Skeletal muscle satellite cell (primary cell): ENCODE measurements at regions not wholly inside any gene's neighbourhood (a gene's known extent, or its start where the extent isn't known, plus 50 kb on each side); places are given as distances from the start of the nearest gene placed in this dataset.

ENCODE experiments used
- H3K27me3 ChIP-seq: 2 replicates; pipeline ENCODE4 v1.7.0; 2013; ENCODE audit warnings: low read length; ENCODE audit not compliant: control insufficient read depth, insufficient read depth
- H3K36me3 ChIP-seq: 2 replicates; pipeline ENCODE4 v1.7.0; 2013; ENCODE audit warnings: mild to moderate bottlenecking, control low read depth, low read length; ENCODE audit not compliant: insufficient read depth
- H3K4me1 ChIP-seq: 2 replicates; pipeline ENCODE4 v1.7.0; 2013; ENCODE audit warnings: low read length; ENCODE audit not compliant: control insufficient read depth, insufficient read depth
- H3K4me2 ChIP-seq: 2 replicates; pipeline ENCODE4 v1.7.0; 2013; ENCODE audit warnings: mild to moderate bottlenecking, low read length
- H3K4me3 ChIP-seq: 2 replicates; pipeline ENCODE4 v1.7.0; 2013; ENCODE audit warnings: low read length
- H3K9ac ChIP-seq: 2 replicates; pipeline ENCODE4 v1.7.0; 2013; ENCODE audit warnings: mild to moderate bottlenecking, low read depth, low read length, moderate library complexity
- H3K9me3 ChIP-seq: replicated peaks from 2 replicates; pipeline ENCODE4 v1.7.0; 2013; ENCODE audit warnings: mild to moderate bottlenecking, control low read depth, low read length

GRCh38 chr7:41459623-41460261 is 243.1 kb downstream of the INHBA start:
- H3K9me3 ChIP-seq = no peaks in the 10 kb centered on the region
- H3K36me3 ChIP-seq = no peaks in the 10 kb centered on the region
- H3K4me3 ChIP-seq = no peak overlapping the region
- H3K27me3 ChIP-seq = no peaks in the 10 kb centered on the region
- no peaks in the 10 kb centered on the region for H3K4me1 ChIP-seq
- H3K4me2 ChIP-seq = no peak overlapping the region
- no peak overlapping the region for H3K9ac ChIP-seq

DNA sequence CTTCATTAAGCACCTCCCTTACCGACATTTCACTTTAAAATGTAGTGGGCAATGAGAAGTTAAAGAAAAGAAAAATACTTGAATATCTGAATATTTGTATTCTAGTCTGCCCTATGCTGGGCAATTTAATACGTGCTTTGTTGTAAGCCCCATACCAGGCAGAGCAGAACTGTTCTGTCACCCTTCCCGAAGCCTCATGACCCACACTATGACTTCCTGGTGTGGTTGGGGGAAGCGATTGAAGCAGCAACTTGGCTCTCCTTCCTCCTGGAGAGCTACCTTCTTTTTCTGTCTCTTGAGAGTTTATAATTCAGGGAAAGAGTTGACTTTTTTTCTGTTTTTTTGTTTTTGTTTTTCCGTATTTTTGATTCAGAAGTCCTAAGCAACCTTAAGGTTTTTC is 243.7 kb downstream of the INHBA start:
- H3K4me2 ChIP-seq = no peak overlapping the region
- no peak overlapping the region for H3K9ac ChIP-seq
- H3K9me3 ChIP-seq = no peaks in the 10 kb centered on the region
- H3K36me3 ChIP-seq = no peaks in the 10 kb centered on the region
- no peaks in the 10 kb centered on the region for H3K4me1 ChIP-seq
- no peak overlapping the region for H3K4me3 ChIP-seq
- H3K27me3 ChIP-seq = no peaks in the 10 kb centered on the region

GRCh38 chr7:41457832-41458437 is 245.0 kb downstream of the INHBA start:
- Histone ChIP-seq H3K27me3 (no peaks in the 10 kb centered on the region), H3K9ac (no peak overlapping the region), H3K4me3 (no peak overlapping the region), H3K36me3 (no peaks in the 10 kb centered on the region), H3K4me2 (no peak overlapping the region), H3K9me3 (no peaks in the 10 kb centered on the region), H3K4me1 (no peaks in the 10 kb centered on the region)

- H3K9me3 ChIP-seq = no peaks in the 10 kb centered on the region
- H3K27me3 ChIP-seq = no peaks in the 10 kb centered on the region
- H3K9ac ChIP-seq = no peak overlapping the region
- no peak overlapping the region for H3K4me2 ChIP-seq
- H3K36me3 ChIP-seq = no peaks in the 10 kb centered on the region
- no peak overlapping the region for H3K4me3 ChIP-seq
- peaks cover 3% of the 10 kb centered on the region for H3K4me1 ChIP-seq
These were observed 251.1 kb downstream of the INHBA start for GRCh38 chr7:41451826-41452225.

DNA sequence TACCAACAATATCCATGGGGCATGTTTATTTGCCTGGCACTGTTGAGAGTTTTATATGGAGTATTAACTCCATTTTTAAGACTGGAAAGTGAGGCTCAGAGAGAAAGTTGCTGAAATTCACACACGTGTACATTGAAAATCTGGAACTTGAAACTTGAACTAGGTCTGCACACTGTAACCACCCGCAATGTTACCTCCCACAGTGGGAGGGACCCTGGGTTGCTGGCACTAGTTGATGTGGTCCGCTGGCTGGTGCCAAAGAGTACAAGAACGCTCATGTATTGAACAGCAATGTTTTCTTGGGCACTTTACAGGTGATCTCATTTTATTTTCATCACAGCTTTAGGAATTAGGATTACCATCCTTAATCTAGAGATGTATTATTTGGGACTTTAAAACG is 253.2 kb downstream of the INHBA start:
- no peak overlapping the region for H3K9ac ChIP-seq
- no peak overlapping the region for H3K4me3 ChIP-seq
- no peak overlapping the region for H3K4me2 ChIP-seq
- no peaks in the 10 kb centered on the region for H3K36me3 ChIP-seq
- H3K9me3 ChIP-seq = no peaks in the 10 kb centered on the region
- H3K4me1 ChIP-seq = peaks cover 3% of the 10 kb centered on the region
- no peaks in the 10 kb centered on the region for H3K27me3 ChIP-seq

- no peak overlapping the region for H3K4me2 ChIP-seq
- no peaks in the 10 kb centered on the region for H3K36me3 ChIP-seq
- H3K9me3 ChIP-seq = no peaks in the 10 kb centered on the region
- H3K9ac ChIP-seq = no peak overlapping the region
- no peak overlapping the region for H3K4me3 ChIP-seq
- H3K27me3 ChIP-seq = no peaks in the 10 kb centered on the region
- H3K4me1 ChIP-seq = peaks cover 3% of the 10 kb centered on the region
These were observed 253.6 kb downstream of the INHBA start for GRCh38 chr7:41449286-41449685.

GRCh38 chr7:41448104-41448503 is 254.8 kb downstream of the INHBA start:
- peaks cover 3% of the 10 kb centered on the region for H3K4me1 ChIP-seq
- no peaks in the 10 kb centered on the region for H3K36me3 ChIP-seq
- H3K4me2 ChIP-seq = no peak overlapping the region
- H3K4me3 ChIP-seq = no peak overlapping the region
- no peak overlapping the region for H3K9ac ChIP-seq
- H3K27me3 ChIP-seq = no peaks in the 10 kb centered on the region
- no peaks in the 10 kb centered on the region for H3K9me3 ChIP-seq

DNA sequence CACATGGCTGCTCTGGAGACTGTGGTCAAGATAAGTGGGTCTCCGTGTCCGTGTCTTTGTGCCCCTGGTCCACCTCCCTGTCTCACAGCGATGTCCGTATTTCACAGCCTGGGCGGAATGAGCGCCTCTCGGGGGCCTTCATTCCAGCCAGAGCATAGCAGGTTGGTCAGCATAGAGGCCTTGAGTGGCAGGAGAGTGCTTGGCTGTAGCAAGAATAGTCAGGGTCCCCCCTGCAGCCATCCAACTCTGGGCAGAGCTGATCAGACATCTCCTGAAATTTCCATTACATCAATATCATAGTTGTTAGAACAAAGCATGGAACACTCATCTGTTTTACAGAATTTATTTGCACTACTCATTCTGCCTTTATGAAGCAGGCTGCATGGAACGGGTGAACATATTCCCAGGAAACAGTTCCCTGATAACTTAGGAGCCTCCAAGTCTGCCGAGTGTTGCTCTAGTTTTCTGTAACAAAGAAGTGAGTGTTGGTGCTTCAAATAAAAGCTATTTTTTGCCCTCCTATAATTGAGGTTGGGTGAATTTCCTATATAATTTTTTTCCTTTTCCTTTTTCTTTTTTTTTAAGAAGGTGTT is 255.3 kb downstream of the INHBA start:
- H3K27me3 ChIP-seq = no peaks in the 10 kb centered on the region
- H3K4me2 ChIP-seq = no peak overlapping the region
- H3K4me3 ChIP-seq = no peak overlapping the region
- H3K4me1 ChIP-seq = peaks cover 3% of the 10 kb centered on the region
- H3K9me3 ChIP-seq = no peaks in the 10 kb centered on the region
- no peaks in the 10 kb centered on the region for H3K36me3 ChIP-seq
- no peak overlapping the region for H3K9ac ChIP-seq

DNA sequence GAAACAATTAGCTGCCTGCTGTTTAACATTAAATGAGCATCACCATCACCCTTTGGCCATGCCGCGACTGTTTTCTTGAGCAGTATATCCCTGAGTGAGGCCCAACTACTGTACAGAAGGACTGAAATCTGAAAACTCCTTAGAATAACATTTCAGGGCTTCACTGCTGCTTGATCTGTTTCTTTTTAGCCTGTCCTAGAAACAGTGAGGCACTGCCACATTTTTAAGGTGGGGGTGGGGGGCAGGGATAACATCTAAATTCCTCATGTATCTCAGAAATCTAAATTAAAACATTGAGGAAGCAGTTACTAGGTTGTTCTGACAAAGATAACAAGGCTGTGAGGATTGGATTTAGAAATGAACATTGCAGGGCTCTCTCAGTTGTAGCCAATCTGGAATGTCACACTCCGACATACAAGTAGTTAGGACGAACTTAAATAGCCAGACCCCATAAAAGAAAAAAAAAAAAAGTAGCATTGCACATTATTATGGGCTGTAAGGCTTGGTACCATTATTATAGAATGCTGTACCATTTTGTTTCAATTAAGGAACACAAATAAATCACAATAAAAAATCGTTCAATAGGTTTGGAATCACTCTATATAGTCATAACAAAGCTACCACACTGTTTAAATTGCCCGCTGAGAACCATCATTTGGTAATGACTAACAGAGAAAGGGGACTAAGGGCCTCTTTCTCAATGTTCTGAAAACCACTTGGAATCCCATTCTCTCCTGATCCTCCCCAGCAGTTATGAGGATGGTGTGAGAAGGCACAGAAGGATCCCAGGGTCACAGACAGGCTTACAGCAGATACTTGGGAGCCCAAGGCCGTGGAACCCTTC is 256.1 kb downstream of the INHBA start:
- H3K4me2 ChIP-seq = no peak overlapping the region
- H3K9ac ChIP-seq = no peak overlapping the region
- no peak overlapping the region for H3K4me3 ChIP-seq
- no peaks in the 10 kb centered on the region for H3K36me3 ChIP-seq
- H3K4me1 ChIP-seq = peaks cover 1% of the 10 kb centered on the region
- H3K9me3 ChIP-seq = no peaks in the 10 kb centered on the region
- H3K27me3 ChIP-seq = no peaks in the 10 kb centered on the region

DNA sequence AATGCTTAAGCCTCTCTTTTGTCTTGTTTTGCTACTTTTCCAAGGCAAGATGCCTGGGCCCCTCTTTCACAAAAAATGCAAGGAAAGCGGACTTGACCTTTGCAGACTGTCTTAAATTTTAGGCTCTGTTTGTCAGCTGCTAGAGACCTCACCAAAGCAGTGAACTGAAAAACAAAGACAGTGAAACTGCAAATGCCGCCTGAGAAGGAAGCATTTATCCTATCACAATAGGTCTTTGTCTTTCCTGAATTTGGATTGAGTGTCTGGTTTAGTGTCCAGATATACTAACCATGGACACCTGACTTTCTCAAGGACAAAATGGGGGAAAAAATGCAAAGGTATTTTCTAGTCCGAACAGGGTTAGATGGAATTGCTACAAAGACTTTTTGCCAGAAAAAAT is 256.9 kb downstream of the INHBA start:
- H3K4me3 ChIP-seq = no peak overlapping the region
- H3K9ac ChIP-seq = no peak overlapping the region
- H3K36me3 ChIP-seq = no peaks in the 10 kb centered on the region
- H3K27me3 ChIP-seq = no peaks in the 10 kb centered on the region
- H3K4me2 ChIP-seq = no peak overlapping the region
- H3K4me1 ChIP-seq = no peaks in the 10 kb centered on the region
- no peaks in the 10 kb centered on the region for H3K9me3 ChIP-seq

GRCh38 chr7:41445432-41445831 is 257.5 kb downstream of the INHBA start:
- Histone ChIP-seq H3K4me2 (no peak overlapping the region), H3K4me1 (no peaks in the 10 kb centered on the region), H3K27me3 (no peaks in the 10 kb centered on the region), H3K9ac (no peak overlapping the region), H3K9me3 (no peaks in the 10 kb centered on the region), H3K4me3 (no peak overlapping the region), H3K36me3 (no peaks in the 10 kb centered on the region)
